Keratinocyte (primary cell): ENCODE measurements at regions not wholly inside any gene's neighbourhood (a gene's known extent, or its start where the extent isn't known, plus 50 kb on each side); places are given as distances from the start of the nearest gene placed in this dataset.

Experiments
- DNase-seq: peaks from one replicate; pipeline ENCODE4 v3.0.0-alpha.2; 2011; ENCODE audit warnings: low read depth, missing footprints, low spot score
- FAIRE-seq: peaks from 2 replicates; lab custom pipeline; 2011; peaks lifted over from hg19 to GRCh38; lab: Jason Lieb, UNC
- H2AFZ ChIP-seq: 2 replicates; pipeline ENCODE4 v1.6.0; 2012; ENCODE audit warnings: low read length, control low read depth, inconsistent platforms; ENCODE audit not compliant: control insufficient read depth
- H3K27ac ChIP-seq: 2 replicates; pipeline ENCODE4 v1.5.1; 2011; ENCODE audit warnings: low read length; ENCODE audit not compliant: control insufficient read depth, insufficient read depth
- H3K27me3 ChIP-seq: 3 replicates; pipeline ENCODE4 v1.6.0; 2011; ENCODE audit warnings: low read length; ENCODE audit not compliant: control insufficient read depth, insufficient read depth; ENCODE audit errors: extremely low read depth
- H3K36me3 ChIP-seq, 2 experiments: 2 replicates in 1 of 2; 3 replicates in 1 of 2; pipeline ENCODE4 v1.5.1; 2011; ENCODE audit warnings: low read length in 2 of 2, mild to moderate bottlenecking in 1 of 2; ENCODE audit not compliant: control insufficient read depth in 2 of 2, insufficient read depth in 2 of 2; ENCODE audit errors: extremely low read depth in 1 of 2
- H3K4me1 ChIP-seq: 3 replicates; pipeline ENCODE4 v1.5.1; 2011; ENCODE audit warnings: low read length; ENCODE audit not compliant: control insufficient read depth, insufficient read depth; ENCODE audit errors: extremely low read depth
- H3K4me2 ChIP-seq: 3 replicates; pipeline ENCODE4 v1.6.0; 2011; ENCODE audit warnings: low read depth, low read length; ENCODE audit not compliant: control insufficient read depth, insufficient read depth; ENCODE audit errors: extremely low read depth
- H3K4me3 ChIP-seq, 3 experiments: fragments of 200-600 bp in 1 of 3; sonication (generic) in 1 of 3; 2 replicates in 2 of 3; 3 replicates in 1 of 3; pipeline ENCODE4 v1.5.1; 2011 to 2016; ENCODE audit warnings: low read length in 3 of 3, mild to moderate bottlenecking in 3 of 3, control low read depth in 2 of 3, inconsistent platforms in 1 of 3, low read depth in 1 of 3, mixed read lengths in 1 of 3, mixed run types in 1 of 3, moderate library complexity in 1 of 3; ENCODE audit not compliant: control insufficient read depth in 2 of 3, insufficient read depth in 2 of 3; ENCODE audit errors: extremely low read depth in 1 of 3
- H3K79me2 ChIP-seq: 2 replicates; pipeline ENCODE4 v1.6.0; 2012; ENCODE audit warnings: low read length; ENCODE audit not compliant: control insufficient read depth, insufficient read depth
- H3K9ac ChIP-seq: 3 replicates; pipeline ENCODE4 v1.6.0; 2011; ENCODE audit warnings: low read length; ENCODE audit not compliant: control insufficient read depth, insufficient read depth; ENCODE audit errors: extremely low read depth
- H3K9me1 ChIP-seq: 3 replicates; pipeline ENCODE4 v1.6.0; 2011; ENCODE audit warnings: low read length; ENCODE audit not compliant: control insufficient read depth, insufficient read depth; ENCODE audit errors: extremely low read depth
- H3K9me3 ChIP-seq: 2 replicates; pipeline ENCODE4 v1.5.1; 2012; ENCODE audit warnings: low read depth, low read length; ENCODE audit not compliant: control insufficient read depth
- H4K20me1 ChIP-seq: 3 replicates; pipeline ENCODE4 v1.6.0; 2011; ENCODE audit warnings: low read length; ENCODE audit not compliant: control insufficient read depth, insufficient read depth; ENCODE audit errors: extremely low read depth
- EZH2 ChIP-seq: IDR thresholded peaks from one replicate; pipeline ENCODE4 v1.6.1; 2012; ENCODE audit warnings: inconsistent platforms, mild to moderate bottlenecking, low read length, moderate library complexity
- dilution Hi-C: fragments of 300-500 bp; cut with MboI; formaldehyde crosslinking; loops from one replicate; pipeline ENCODE4 v1.7.0; 2020; ENCODE audit warnings: low sequenced_read_pairs; ENCODE audit not compliant: extremely low pct_ligation_motif_present
- TF ChIP-seq, protein P1 (sequence below), 3 experiments: IDR thresholded peaks in 1 of 3; conservative IDR thresholded peaks in 1 of 3; optimal IDR thresholded peaks in 1 of 3; 2 replicates in 2 of 3; 3 replicates in 1 of 3; pipeline versions ENCODE3 to v1.5.1; 2011; ENCODE audit warnings: low read length in 3 of 3, mild to moderate bottlenecking in 3 of 3, moderate library complexity in 2 of 3, control low read depth in 1 of 3, inconsistent platforms in 1 of 3; ENCODE audit not compliant: insufficient read depth in 2 of 3; ENCODE audit errors: extremely low read depth in 1 of 3

- TF ChIP-seq, protein P1, sequence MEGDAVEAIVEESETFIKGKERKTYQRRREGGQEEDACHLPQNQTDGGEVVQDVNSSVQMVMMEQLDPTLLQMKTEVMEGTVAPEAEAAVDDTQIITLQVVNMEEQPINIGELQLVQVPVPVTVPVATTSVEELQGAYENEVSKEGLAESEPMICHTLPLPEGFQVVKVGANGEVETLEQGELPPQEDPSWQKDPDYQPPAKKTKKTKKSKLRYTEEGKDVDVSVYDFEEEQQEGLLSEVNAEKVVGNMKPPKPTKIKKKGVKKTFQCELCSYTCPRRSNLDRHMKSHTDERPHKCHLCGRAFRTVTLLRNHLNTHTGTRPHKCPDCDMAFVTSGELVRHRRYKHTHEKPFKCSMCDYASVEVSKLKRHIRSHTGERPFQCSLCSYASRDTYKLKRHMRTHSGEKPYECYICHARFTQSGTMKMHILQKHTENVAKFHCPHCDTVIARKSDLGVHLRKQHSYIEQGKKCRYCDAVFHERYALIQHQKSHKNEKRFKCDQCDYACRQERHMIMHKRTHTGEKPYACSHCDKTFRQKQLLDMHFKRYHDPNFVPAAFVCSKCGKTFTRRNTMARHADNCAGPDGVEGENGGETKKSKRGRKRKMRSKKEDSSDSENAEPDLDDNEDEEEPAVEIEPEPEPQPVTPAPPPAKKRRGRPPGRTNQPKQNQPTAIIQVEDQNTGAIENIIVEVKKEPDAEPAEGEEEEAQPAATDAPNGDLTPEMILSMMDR (optimal IDR thresholded peaks at IDR 0.05 in 1 of 3, IDR thresholded peaks at IDR 0.05 in 1 of 3, conservative IDR thresholded peaks at IDR 0.05 in 1 of 3; ENCODE audit: extremely low read depth in 1 of 3, insufficient read depth in 2 of 3, low read length in 3 of 3): no peak
- no peak overlapping the region for H3K27ac ChIP-seq
- no peaks in the 10 kb centered on the region for H3K36me3 ChIP-seq
- H3K4me1 ChIP-seq: no peaks in the 10 kb centered on the region
- no peak overlapping the region for H3K9ac ChIP-seq
- no peak overlapping the region for H3K4me2 ChIP-seq
- FAIRE-seq (no peak), DNase-seq (no peak)
- no peaks in the 10 kb centered on the region for H3K9me1 ChIP-seq
- no peaks in the 10 kb centered on the region for H3K27me3 ChIP-seq
- H3K4me3 ChIP-seq: no peak overlapping the region
- no peaks in the 10 kb centered on the region for H4K20me1 ChIP-seq
- H3K9me3 ChIP-seq: no peaks in the 10 kb centered on the region
- H2AFZ ChIP-seq: no peak overlapping the region
- H3K79me2 ChIP-seq: no peaks in the 10 kb centered on the region
- dilution Hi-C loops: no loop called here
Observed at GRCh38 chr16:9523994-9524393, 432.6 kb downstream of the HAPSTR1 start.

GRCh38 chr16:9525037-9525436 is 433.6 kb downstream of the HAPSTR1 start:
- Histone ChIP-seq H3K79me2 (no peaks in the 10 kb centered on the region), H3K27ac (no peak overlapping the region), H3K4me3 (no peak overlapping the region), H3K9me1 (no peaks in the 10 kb centered on the region), H3K4me2 (no peak overlapping the region), H4K20me1 (no peaks in the 10 kb centered on the region), H2AFZ (no peak overlapping the region), H3K27me3 (no peaks in the 10 kb centered on the region), H3K9me3 (no peaks in the 10 kb centered on the region), H3K4me1 (no peaks in the 10 kb centered on the region), H3K9ac (no peak overlapping the region), H3K36me3 (no peaks in the 10 kb centered on the region)
- DNase-seq (no peak), FAIRE-seq (no peak)
- TF ChIP-seq EZH2: no peak
- TF ChIP-seq, protein P1 (optimal IDR thresholded peaks at IDR 0.05 in 1 of 3, IDR thresholded peaks at IDR 0.05 in 1 of 3, conservative IDR thresholded peaks at IDR 0.05 in 1 of 3; ENCODE audit: extremely low read depth in 1 of 3, insufficient read depth in 2 of 3, low read length in 3 of 3): no peak
- dilution Hi-C loops: no loop called here
